ENCODE measurements at regions not wholly inside any gene's neighbourhood (a gene's known extent, or its start where the extent isn't known, plus 50 kb on each side); places are given as distances from the start of the nearest gene placed in this dataset.
"Not testable (repeated sequence)": the region's sequence is repeated elsewhere in the genome, so short reads cannot be mapped to it uniquely, and the experiment has no call there.

GRCh38 chr14:83639505-83639875 is 1890.5 kb upstream of the FLRT2 start:
- TF ChIP-seq CTCF (IDR thresholded peaks at IDR 0.05); MAX (IDR thresholded peaks at IDR 0.05); PHF8 (IDR thresholded peaks at IDR 0.05; ENCODE audit: borderline replicate concordance, low read depth); POLR2A (IDR thresholded peaks at IDR 0.05; ENCODE audit: low read length); ZC3H11A (IDR thresholded peaks at IDR 0.05); PBX3 (IDR thresholded peaks at IDR 0.05); USF2 (IDR thresholded peaks at IDR 0.05); HDAC2 (IDR thresholded peaks at IDR 0.05); ZSCAN20 (CRISPR knock-in tag; IDR thresholded peaks at IDR 0.05); CEBPB (IDR thresholded peaks at IDR 0.05): not testable (repeated sequence)
